ENCODE measurements at regions not wholly inside any gene's neighbourhood (a gene's known extent, or its start where the extent isn't known, plus 50 kb on each side); places are given as distances from the start of the nearest gene placed in this dataset.

- TF ChIP-seq POLR2A (IDR thresholded peaks at IDR 0.05) = no peak
- TF ChIP-seq, protein P1, sequence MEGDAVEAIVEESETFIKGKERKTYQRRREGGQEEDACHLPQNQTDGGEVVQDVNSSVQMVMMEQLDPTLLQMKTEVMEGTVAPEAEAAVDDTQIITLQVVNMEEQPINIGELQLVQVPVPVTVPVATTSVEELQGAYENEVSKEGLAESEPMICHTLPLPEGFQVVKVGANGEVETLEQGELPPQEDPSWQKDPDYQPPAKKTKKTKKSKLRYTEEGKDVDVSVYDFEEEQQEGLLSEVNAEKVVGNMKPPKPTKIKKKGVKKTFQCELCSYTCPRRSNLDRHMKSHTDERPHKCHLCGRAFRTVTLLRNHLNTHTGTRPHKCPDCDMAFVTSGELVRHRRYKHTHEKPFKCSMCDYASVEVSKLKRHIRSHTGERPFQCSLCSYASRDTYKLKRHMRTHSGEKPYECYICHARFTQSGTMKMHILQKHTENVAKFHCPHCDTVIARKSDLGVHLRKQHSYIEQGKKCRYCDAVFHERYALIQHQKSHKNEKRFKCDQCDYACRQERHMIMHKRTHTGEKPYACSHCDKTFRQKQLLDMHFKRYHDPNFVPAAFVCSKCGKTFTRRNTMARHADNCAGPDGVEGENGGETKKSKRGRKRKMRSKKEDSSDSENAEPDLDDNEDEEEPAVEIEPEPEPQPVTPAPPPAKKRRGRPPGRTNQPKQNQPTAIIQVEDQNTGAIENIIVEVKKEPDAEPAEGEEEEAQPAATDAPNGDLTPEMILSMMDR (IDR thresholded peaks at IDR 0.05) = no peak
These were observed 117.6 kb downstream of the CCT6B start for GRCh38 chr17:34843682-34844081.
